Keratinocyte (primary cell): ENCODE measurements at regions not wholly inside any gene's neighbourhood (a gene's known extent, or its start where the extent isn't known, plus 50 kb on each side); places are given as distances from the start of the nearest gene placed in this dataset.

Source experiments
- DNase-seq: peaks from one replicate; pipeline ENCODE4 v3.0.0-alpha.2; 2011; ENCODE audit warnings: low read depth, missing footprints, low spot score
- FAIRE-seq: peaks from 2 replicates; lab custom pipeline; 2011; peaks lifted over from hg19 to GRCh38; lab: Jason Lieb, UNC
- H2AFZ ChIP-seq: 2 replicates; pipeline ENCODE4 v1.6.0; 2012; ENCODE audit warnings: low read length, control low read depth, inconsistent platforms; ENCODE audit not compliant: control insufficient read depth
- H3K27ac ChIP-seq: 2 replicates; pipeline ENCODE4 v1.5.1; 2011; ENCODE audit warnings: low read length; ENCODE audit not compliant: control insufficient read depth, insufficient read depth
- H3K27me3 ChIP-seq: 3 replicates; pipeline ENCODE4 v1.6.0; 2011; ENCODE audit warnings: low read length; ENCODE audit not compliant: control insufficient read depth, insufficient read depth; ENCODE audit errors: extremely low read depth
- H3K36me3 ChIP-seq, 2 experiments: 2 replicates in 1 of 2; 3 replicates in 1 of 2; pipeline ENCODE4 v1.5.1; 2011; ENCODE audit warnings: low read length in 2 of 2, mild to moderate bottlenecking in 1 of 2; ENCODE audit not compliant: control insufficient read depth in 2 of 2, insufficient read depth in 2 of 2; ENCODE audit errors: extremely low read depth in 1 of 2
- H3K4me1 ChIP-seq: 3 replicates; pipeline ENCODE4 v1.5.1; 2011; ENCODE audit warnings: low read length; ENCODE audit not compliant: control insufficient read depth, insufficient read depth; ENCODE audit errors: extremely low read depth
- H3K4me2 ChIP-seq: 3 replicates; pipeline ENCODE4 v1.6.0; 2011; ENCODE audit warnings: low read depth, low read length; ENCODE audit not compliant: control insufficient read depth, insufficient read depth; ENCODE audit errors: extremely low read depth
- H3K4me3 ChIP-seq, 3 experiments: fragments of 200-600 bp in 1 of 3; sonication (generic) in 1 of 3; 2 replicates in 2 of 3; 3 replicates in 1 of 3; pipeline ENCODE4 v1.5.1; 2011 to 2016; ENCODE audit warnings: low read length in 3 of 3, mild to moderate bottlenecking in 3 of 3, control low read depth in 2 of 3, inconsistent platforms in 1 of 3, low read depth in 1 of 3, mixed read lengths in 1 of 3, mixed run types in 1 of 3, moderate library complexity in 1 of 3; ENCODE audit not compliant: control insufficient read depth in 2 of 3, insufficient read depth in 2 of 3; ENCODE audit errors: extremely low read depth in 1 of 3
- H3K79me2 ChIP-seq: 2 replicates; pipeline ENCODE4 v1.6.0; 2012; ENCODE audit warnings: low read length; ENCODE audit not compliant: control insufficient read depth, insufficient read depth
- H3K9ac ChIP-seq: 3 replicates; pipeline ENCODE4 v1.6.0; 2011; ENCODE audit warnings: low read length; ENCODE audit not compliant: control insufficient read depth, insufficient read depth; ENCODE audit errors: extremely low read depth
- H3K9me1 ChIP-seq: 3 replicates; pipeline ENCODE4 v1.6.0; 2011; ENCODE audit warnings: low read length; ENCODE audit not compliant: control insufficient read depth, insufficient read depth; ENCODE audit errors: extremely low read depth
- H3K9me3 ChIP-seq: 2 replicates; pipeline ENCODE4 v1.5.1; 2012; ENCODE audit warnings: low read depth, low read length; ENCODE audit not compliant: control insufficient read depth
- H4K20me1 ChIP-seq: 3 replicates; pipeline ENCODE4 v1.6.0; 2011; ENCODE audit warnings: low read length; ENCODE audit not compliant: control insufficient read depth, insufficient read depth; ENCODE audit errors: extremely low read depth
- EZH2 ChIP-seq: IDR thresholded peaks from one replicate; pipeline ENCODE4 v1.6.1; 2012; ENCODE audit warnings: inconsistent platforms, mild to moderate bottlenecking, low read length, moderate library complexity
- dilution Hi-C: fragments of 300-500 bp; cut with MboI; formaldehyde crosslinking; loops from one replicate; pipeline ENCODE4 v1.7.0; 2020; ENCODE audit warnings: low sequenced_read_pairs; ENCODE audit not compliant: extremely low pct_ligation_motif_present
- TF ChIP-seq, protein P1 (sequence below), 3 experiments: IDR thresholded peaks in 1 of 3; conservative IDR thresholded peaks in 1 of 3; optimal IDR thresholded peaks in 1 of 3; 2 replicates in 2 of 3; 3 replicates in 1 of 3; pipeline versions ENCODE3 to v1.5.1; 2011; ENCODE audit warnings: low read length in 3 of 3, mild to moderate bottlenecking in 3 of 3, moderate library complexity in 2 of 3, control low read depth in 1 of 3, inconsistent platforms in 1 of 3; ENCODE audit not compliant: insufficient read depth in 2 of 3; ENCODE audit errors: extremely low read depth in 1 of 3

- Histone ChIP-seq H3K4me1 (no peaks in the 10 kb centered on the region), H3K4me2 (no peak overlapping the region), H3K27ac (no peak overlapping the region), H3K9ac (no peak overlapping the region), H2AFZ (no peak overlapping the region), H4K20me1 (no peaks in the 10 kb centered on the region), H3K9me1 (no peaks in the 10 kb centered on the region), H3K9me3 (no peaks in the 10 kb centered on the region), H3K36me3 (no peaks in the 10 kb centered on the region), H3K79me2 (no peaks in the 10 kb centered on the region), H3K27me3 (no peaks in the 10 kb centered on the region), H3K4me3 (no peak overlapping the region)
- TF ChIP-seq, protein P1, sequence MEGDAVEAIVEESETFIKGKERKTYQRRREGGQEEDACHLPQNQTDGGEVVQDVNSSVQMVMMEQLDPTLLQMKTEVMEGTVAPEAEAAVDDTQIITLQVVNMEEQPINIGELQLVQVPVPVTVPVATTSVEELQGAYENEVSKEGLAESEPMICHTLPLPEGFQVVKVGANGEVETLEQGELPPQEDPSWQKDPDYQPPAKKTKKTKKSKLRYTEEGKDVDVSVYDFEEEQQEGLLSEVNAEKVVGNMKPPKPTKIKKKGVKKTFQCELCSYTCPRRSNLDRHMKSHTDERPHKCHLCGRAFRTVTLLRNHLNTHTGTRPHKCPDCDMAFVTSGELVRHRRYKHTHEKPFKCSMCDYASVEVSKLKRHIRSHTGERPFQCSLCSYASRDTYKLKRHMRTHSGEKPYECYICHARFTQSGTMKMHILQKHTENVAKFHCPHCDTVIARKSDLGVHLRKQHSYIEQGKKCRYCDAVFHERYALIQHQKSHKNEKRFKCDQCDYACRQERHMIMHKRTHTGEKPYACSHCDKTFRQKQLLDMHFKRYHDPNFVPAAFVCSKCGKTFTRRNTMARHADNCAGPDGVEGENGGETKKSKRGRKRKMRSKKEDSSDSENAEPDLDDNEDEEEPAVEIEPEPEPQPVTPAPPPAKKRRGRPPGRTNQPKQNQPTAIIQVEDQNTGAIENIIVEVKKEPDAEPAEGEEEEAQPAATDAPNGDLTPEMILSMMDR (optimal IDR thresholded peaks at IDR 0.05 in 1 of 3, IDR thresholded peaks at IDR 0.05 in 1 of 3, conservative IDR thresholded peaks at IDR 0.05 in 1 of 3; ENCODE audit: extremely low read depth in 1 of 3, insufficient read depth in 2 of 3, low read length in 3 of 3) = no peak
- TF ChIP-seq EZH2 = no peak
- dilution Hi-C loops = no loop called here
- FAIRE-seq (no peak), DNase-seq (no peak)
Observed at GRCh38 chr20:11445891-11446290, 471.8 kb upstream of the BTBD3 start.

DNA sequence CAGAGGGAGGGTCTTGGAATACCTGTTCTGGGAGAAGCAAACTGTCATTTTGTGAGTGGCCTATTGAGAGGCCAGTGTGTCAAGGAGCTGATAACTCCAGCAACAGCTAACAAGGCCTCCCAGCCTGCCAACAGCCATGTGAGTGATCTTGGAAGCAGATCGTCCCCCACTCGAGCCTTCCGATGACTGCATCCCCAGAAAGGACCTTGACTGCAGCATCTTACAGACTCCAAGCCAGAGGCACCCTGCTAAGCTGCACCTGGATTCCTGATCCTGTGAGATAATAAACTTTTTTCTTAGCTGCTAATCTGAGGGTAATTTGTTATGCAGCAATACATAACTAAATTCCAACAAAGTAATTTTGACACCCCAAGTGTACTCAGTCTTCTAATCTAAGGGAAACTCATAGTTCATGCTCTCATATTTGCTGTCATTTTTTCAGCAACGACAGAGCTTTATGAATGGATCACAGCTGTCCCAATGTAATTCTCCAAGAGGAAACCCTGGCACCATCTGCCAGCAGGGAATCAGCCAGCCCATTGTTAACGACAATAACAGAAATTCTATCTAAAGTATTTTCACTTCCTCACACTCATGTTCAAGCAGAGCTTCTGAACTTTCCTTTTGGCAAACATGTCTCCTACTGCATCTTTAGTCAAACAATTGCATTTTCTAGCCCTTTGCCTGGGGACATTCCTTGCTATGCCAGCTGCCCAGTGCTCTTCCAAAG, 470.2 kb upstream of the BTBD3 start:
- H3K27me3 ChIP-seq = no peaks in the 10 kb centered on the region
- no peak overlapping the region for H3K27ac ChIP-seq
- no peaks in the 10 kb centered on the region for H3K9me1 ChIP-seq
- H2AFZ ChIP-seq = no peak overlapping the region
- H3K4me2 ChIP-seq = no peak overlapping the region
- no peak for DNase-seq
- H4K20me1 ChIP-seq = no peaks in the 10 kb centered on the region
- no peaks in the 10 kb centered on the region for H3K79me2 ChIP-seq
- H3K4me3 ChIP-seq = no peak overlapping the region
- H3K36me3 ChIP-seq = no peaks in the 10 kb centered on the region
- no peak for FAIRE-seq
- peaks cover 11% of the 10 kb centered on the region for H3K4me1 ChIP-seq
- no peak overlapping the region for H3K9ac ChIP-seq
- TF ChIP-seq, protein P1 (optimal IDR thresholded peaks at IDR 0.05 in 1 of 3, IDR thresholded peaks at IDR 0.05 in 1 of 3, conservative IDR thresholded peaks at IDR 0.05 in 1 of 3; ENCODE audit: extremely low read depth in 1 of 3, insufficient read depth in 2 of 3, low read length in 3 of 3) = no peak
- TF ChIP-seq EZH2 = no peak
- dilution Hi-C loops = no loop called here
- H3K9me3 ChIP-seq = no peaks in the 10 kb centered on the region
